Suprapubic skin (tissue), 3 donors: ENCODE measurements at regions not wholly inside any gene's neighbourhood (a gene's known extent, or its start where the extent isn't known, plus 50 kb on each side); places are given as distances from the start of the nearest gene placed in this dataset.

Experiments
- POLR2A ChIP-seq, 2 donors: fragments of 450-650 bp; IDR thresholded peaks; one replicate each; pipeline ENCODE4 v1.6.1; 2017; ENCODE audit warnings: antibody characterized with exemption in 2 of 2, mild to moderate bottlenecking in 2 of 2, moderate library complexity in 2 of 2
- TF ChIP-seq, protein P1 (sequence below), 2 donors: fragments of 200-600 bp in 1 of 2; fragments of 450-650 bp in 1 of 2; sonication (generic) in 1 of 2; IDR thresholded peaks; one replicate each; pipeline ENCODE4 v1.5.1; 2016 to 2019; ENCODE audit warnings: antibody characterized with exemption in 2 of 2, mild to moderate bottlenecking in 1 of 2, moderate library complexity in 1 of 2

DNA sequence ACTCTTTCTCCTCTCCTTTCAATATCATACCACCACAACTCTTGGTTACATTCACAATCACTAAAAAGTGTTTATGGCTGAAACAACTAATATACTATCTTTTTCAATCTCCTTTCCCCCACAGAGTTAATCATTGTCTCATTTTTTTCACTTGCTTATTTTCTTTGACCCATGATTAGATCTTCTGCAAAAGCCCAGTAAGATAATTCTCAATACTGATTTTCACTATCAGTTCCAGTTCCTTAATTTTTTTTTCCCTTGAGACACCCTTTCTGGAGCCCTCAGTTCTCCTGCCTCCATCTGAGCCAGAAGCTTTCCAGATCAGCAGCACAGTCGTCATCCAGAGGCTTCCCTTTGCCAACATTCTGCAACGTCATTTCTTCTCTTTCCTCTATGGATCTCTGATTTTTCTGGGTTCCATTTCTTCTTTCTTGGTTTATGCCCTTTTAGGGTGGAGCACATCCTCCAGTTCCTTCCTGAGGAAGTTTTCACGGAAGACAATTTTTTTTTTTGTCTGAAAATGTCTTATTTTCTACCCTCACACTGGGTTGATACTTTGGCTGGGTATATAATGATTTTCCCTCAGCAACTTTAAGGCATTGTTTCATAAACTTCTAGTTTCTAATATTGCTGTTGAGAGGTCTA is 88.7 kb upstream of the C15orf39 start:
- TF ChIP-seq, protein P1, sequence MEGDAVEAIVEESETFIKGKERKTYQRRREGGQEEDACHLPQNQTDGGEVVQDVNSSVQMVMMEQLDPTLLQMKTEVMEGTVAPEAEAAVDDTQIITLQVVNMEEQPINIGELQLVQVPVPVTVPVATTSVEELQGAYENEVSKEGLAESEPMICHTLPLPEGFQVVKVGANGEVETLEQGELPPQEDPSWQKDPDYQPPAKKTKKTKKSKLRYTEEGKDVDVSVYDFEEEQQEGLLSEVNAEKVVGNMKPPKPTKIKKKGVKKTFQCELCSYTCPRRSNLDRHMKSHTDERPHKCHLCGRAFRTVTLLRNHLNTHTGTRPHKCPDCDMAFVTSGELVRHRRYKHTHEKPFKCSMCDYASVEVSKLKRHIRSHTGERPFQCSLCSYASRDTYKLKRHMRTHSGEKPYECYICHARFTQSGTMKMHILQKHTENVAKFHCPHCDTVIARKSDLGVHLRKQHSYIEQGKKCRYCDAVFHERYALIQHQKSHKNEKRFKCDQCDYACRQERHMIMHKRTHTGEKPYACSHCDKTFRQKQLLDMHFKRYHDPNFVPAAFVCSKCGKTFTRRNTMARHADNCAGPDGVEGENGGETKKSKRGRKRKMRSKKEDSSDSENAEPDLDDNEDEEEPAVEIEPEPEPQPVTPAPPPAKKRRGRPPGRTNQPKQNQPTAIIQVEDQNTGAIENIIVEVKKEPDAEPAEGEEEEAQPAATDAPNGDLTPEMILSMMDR (IDR thresholded peaks at IDR 0.05) = no peak
- no peak for TF ChIP-seq POLR2A (IDR thresholded peaks at IDR 0.05)
